Limb (tissue), 2 donors: ENCODE measurements at regions not wholly inside any gene's neighbourhood (a gene's known extent, or its start where the extent isn't known, plus 50 kb on each side); places are given as distances from the start of the nearest gene placed in this dataset.
A peak's percentile ranks its signal among the peaks of the same experiment; 100 is the strongest.

Source experiments
- DNase-seq, 2 donors: peaks; one replicate each; pipeline ENCODE4 v3.0.0-alpha.2; 2016; ENCODE audit errors: extremely low spot score in 2 of 2

DNA sequence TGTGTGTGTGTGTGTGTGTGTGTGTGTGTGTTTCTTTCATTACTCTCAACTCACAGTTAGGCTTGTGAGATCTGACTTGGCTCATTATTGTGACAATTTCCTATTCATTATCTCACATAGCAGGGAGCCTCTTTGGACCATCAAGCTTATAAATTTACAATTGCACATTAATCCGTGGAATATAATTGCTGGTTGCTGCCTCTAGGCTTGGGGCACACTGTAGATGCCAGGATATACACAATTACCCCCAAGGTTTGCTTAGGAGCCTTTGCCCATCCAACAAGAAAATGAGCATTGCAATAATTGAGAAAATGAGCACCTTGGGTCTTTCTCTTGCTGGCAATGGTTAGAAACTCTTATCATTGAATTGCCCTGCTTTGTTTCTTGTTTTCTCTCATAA is 161.6 kb upstream of the DMRTA1 start:
- DNase-seq, result no peak

DNA sequence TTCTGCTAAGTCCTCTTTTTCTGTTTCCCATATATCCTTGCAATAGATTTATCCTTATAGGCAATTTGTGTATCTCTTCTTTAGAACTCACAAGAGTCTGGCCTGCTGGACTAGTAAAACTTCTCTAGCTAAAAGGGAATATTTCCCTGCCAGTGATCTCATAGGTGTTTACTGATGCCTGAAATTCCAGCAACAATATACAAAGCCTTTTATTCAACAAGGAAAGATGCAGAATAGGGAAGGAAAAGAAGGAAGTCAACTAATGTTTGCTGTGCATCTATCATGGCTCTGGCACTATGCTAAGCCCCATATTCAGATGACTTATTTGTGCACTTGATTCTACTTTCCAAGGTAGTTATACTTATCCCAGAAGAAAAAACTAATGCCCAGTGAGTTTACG is 160.0 kb upstream of the DMRTA1 start:
- no peak for DNase-seq

DNA sequence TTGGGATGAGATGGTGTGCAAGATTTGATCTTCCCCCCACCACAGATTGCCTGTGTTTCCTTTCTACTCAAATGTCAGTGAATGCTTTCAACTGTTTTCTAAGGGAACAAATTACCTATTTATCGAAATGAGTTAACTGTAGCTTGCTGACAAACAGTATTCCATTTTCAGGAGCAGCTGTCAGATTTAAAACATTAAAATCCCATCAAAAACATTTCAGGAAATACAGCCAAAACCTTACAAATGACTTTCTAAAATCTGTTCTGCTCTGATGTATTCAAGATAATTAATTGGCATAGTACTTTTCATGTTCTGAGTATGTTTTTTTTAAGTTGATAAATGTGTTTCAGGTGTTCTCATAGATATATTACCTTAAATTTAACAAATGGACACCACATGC is 158.0 kb upstream of the DMRTA1 start:
- DNase-seq, result no peak

DNA sequence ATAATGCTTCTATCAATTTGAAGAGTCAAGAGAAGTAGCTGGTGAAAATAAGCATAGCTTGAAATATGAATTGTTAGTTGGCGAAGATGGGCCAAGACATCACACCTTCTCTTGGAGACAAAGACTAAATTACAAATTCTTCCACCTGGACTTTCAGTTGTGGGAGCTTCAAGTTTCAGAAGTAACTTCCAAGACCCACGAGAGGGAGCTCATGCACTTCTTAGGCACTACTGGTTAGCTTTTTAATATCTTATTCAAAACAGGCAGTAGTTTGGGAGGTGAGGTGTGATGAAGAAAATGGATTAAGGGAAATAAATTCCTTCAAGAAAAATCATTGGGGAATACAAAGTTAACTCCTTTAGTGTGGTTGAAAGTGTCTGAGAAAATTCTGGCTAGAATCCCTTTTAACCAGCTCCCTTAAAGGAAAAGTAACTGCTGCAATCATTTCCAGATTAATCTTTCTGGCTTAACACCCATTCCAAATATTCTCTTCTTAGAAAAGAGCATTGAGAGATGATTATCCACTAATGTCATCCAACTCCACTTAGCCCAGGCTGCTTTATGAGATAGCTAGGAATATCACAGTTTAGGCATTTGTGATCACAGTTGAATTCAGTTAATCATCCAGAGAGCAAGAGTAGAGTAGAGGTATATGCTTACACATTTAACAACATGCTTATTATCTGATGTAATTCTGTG is 139.5 kb upstream of the DMRTA1 start:
- DNase-seq, result peak in 1 of 2 donors; percentile 43

DNA sequence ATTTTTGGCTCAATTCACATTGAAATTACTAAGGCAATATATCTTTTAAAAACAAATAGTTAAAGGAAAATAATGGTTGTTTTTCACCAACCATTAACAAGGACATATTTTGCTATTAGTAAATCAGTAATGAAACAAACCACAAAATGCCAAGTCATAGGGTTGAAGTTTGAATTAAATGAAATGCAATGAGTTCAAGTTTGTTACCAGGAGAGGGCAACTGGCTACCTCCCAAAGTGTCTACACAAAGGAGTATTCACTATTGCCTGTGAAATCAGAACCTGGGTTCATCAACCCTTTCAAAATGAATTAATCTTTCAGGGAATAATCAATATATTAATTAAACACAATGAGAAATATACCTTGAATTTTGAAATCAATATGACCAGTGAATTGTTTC is 138.4 kb upstream of the DMRTA1 start:
- no peak for DNase-seq

DNA sequence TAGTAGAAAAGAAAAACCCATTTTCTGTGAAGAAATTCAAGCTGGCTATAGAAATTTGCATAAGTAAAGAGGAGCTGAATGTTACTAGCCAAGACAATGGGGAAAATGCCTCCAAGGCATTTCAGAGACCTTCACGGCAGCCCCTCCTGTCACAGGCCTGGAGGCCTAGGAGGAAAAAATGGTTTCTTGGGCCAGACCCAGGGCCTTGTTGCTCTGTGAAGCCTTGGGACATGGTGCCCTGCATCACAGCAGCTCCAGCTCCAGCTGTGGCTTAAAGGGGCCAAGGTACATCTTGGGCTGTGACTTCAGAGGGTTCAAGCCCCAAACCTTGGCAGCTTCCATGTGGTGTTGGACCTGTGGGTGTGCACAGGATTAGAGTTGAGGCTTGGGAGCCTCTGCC is 130.0 kb upstream of the DMRTA1 start:
- no peak for DNase-seq

DNA sequence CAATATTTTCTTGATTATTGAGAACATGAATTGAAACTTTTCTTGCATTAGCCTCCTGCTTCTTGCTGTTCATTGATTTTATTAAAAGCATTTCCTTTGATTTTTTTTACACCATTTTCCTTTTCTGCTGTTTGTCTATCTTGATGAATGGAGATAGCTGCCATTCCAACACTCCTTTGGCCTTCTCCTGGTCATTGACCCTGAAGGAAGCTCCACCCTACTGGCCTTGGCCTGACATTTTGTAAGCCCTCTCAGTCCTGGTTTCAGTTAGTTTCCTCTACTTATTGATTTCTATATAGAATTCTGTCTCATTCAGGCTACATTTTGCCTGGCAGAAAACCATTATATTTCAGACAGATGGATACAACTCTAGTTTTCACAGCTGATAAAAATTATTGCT is 115.1 kb upstream of the DMRTA1 start:
- DNase-seq, result no peak

DNA sequence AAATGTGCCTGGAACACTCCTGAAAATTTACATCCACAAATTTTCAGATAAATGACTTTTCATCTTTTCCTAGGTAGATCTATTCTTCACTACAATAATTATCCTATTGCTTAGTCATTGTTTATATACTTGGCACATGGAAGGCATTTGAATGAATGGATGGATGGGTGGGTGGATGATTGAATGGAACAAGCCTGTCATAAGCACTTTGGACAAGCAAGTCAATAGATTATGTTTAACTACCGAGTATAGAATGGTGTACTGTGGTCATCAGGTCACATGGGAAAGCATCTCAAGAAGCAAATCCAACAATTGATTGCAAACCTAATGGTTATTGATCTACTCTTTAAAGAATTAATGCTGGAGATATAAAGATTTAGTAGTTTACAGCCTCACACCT is 114.4 kb upstream of the DMRTA1 start:
- DNase-seq, result no peak

DNA sequence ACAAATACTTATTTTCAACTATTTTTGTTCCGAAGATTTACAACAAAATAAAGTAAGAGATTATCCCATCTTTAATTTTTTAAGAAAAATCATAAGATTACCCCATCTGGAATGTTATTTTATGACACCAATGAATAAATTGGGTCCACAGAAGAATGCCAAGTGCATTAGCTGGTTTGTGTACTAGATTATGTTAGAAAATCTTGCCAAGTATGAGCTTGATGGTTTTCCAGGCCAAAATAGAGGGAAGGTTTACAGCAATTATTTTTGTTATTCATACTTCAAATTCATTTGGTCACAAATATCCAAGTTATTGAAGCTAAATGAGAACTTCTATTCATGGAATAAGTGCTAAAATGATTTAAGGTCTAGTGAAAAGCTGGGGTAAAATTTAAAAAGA is 109.4 kb upstream of the DMRTA1 start:
- no peak for DNase-seq

DNA sequence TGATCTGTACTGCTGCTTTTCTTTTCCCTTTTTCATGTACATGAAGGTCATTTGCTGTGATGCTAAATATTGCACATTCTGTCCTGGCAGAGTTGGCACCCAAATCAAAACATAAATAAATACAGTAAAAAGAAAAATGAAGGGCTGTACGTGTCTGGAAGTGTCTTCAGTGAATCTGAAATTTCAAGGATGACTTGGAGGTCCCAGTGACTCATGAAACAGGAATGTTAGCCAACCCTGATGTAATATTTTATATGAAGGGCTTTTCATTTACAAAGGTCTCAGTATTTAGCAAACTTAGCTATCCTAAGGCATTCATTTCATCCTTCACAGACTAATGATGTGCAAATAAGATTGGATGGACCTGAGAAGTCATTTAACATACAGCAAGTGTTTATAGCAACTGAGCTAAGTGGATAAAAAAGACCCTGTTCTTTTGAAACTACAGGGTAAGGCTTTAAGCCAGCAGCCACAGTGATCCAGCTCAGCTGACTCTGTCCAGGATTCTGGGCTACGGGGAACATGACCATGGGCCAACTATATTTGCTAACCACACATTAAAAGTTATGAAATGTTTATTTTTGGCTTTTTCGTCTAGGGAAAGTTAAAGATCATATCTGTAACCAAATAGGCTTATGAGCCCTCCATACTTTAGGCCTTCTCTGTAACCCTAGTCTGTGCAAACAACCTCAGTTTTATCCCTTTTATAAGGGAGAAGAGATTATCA is 104.0 kb upstream of the DMRTA1 start:
- peak in 1 of 2 donors; percentile 19 for DNase-seq

DNA sequence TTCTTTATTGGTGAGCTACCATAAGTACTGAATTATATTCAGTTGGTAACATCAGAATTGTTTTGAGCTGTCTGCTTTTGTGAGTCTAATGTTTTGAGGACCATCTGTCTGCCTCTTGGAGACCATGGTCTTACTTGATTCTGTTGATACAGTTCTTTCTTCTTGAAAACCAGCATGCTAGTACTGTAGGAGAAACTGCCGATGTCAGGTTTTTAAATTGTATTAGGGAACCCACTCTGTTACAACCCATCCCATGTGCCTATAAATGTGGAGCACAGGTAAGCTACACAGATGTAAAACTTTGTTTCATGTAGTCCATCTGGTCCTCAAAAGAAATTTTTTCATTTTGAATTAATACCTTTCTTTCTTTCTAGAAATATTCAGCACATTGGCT is 103.4 kb upstream of the DMRTA1 start:
- DNase-seq, result no peak

DNA sequence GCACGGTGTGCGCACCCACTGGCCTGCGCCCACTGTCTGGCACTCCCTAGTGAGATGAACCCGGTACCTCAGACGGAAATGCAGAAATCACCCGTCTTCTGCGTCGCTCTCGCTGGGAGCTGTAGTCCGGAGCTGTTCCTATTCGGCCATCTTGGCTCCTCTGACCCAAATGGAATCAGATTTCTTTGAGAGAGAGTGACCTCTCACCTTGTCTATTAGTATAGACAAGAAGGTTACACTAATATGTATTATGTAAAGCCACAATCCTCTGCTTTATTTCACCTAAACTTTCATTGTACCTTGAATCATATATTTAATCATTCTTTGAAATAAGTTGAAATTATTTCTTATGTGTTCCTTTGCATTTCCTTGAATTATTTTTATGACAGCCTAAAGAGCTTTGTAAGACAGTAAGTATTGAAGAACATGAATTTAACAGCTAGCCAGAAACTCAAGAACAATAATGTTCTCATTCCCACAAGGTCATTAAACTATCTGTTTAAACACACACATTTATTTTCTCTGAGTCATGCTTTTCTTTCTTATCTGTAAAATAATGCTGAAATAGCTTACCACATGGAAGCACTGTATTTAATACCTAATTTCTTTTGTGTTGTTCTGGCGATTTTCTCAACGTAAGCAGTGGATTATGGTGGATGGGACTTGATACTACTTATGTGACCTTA is 91.8 kb upstream of the DMRTA1 start:
- no peak for DNase-seq

DNA sequence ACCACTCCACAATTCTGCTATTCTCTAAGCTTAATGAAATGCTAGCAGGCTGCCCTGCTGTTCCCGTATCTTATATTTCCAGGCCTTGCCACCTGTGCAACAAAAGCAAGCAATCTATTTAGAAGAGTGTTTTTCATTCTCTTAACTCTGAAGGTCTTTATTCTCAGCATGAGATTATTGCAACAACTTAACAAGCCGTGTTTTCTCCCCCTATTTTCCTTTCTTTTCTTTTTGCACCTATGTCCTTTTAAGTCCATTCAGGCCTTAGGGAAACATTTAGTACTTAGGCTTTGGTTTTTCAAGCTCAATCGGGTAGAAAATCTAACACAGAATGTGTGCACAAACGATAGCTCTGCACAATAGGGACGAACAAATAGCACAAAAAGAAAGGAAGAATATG is 89.6 kb upstream of the DMRTA1 start:
- no peak for DNase-seq

DNA sequence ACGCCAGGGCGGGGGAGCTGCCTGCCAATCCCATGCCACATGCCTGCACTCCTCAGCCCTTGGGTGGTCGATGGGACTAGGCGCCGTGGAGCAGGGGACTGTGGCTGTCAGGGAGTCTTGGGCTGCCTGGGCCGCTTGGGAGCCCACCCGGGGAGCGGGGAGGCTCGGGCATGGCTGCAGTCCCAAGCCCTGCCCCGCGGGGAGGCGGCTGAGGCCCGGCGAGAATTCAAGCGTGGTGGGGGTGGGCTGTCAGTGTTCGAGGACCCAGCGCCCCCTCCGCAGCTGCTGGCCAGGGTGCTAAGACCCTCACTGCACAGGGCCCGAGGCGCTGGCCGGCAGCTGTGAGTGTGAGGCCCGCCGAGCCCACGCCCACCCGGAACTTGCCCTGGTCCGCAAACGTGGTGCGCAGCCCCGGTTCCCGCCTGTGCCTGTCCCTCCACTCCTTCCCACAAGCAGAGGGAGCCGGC is 83.2 kb upstream of the DMRTA1 start:
- DNase-seq, result no peak

DNA sequence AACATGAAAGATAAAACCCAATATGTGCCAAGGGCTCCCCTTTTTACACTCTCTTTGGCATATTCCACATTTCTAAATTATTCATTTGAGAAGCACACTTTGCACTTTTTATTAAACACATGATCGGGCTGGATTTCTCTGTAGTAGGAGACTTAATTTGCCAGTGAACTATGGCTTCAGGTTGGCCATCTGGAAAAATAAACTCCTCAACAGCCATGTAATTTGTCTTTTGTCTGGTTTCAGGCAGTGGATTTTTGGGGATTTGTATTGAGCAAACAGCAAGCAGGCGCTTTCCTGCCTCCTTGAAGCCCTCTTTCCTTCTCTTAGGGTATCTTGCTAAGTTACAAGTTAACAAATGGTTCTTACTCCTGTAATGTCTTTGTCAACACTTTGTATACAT is 73.0 kb upstream of the DMRTA1 start:
- no peak for DNase-seq

DNA sequence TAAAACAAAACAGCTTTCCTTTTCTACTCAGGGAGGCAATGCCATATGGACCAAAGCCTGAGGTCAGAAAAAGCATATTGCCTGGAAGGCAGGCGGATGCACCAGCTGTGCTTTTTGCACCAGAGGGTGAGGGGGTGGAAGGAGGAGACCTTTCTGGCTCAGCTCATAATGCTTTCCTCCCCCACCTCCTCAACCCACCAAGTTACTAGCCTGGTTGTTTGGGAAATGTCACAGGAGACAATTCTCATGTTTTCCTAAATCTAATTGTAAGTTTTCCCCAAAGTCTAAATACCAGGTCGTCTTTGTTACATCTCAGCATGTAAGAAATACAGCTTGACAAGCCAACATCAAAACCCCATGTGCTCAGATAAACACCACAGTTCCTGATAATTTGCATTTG is 72.6 kb upstream of the DMRTA1 start:
- DNase-seq, result no peak

DNA sequence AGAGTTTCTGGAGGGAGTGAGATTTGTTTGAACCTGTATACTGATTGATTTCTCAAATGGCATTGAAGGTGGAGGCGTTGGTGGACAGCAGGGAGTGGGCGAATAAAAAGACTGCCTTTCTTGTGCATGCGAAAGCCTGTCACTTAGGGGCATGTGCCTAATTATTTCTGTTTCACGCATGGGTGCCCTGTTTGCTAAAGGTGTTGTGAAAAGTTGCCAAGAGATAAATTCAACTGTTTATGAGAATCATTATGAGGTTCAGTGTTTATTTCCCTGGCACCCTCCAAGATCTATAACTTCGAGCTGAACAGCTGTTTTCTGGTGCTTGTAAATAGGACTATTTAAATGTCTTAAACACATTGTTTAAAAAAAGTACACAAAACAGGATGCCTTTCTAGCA is 67.4 kb upstream of the DMRTA1 start:
- no peak for DNase-seq

DNA sequence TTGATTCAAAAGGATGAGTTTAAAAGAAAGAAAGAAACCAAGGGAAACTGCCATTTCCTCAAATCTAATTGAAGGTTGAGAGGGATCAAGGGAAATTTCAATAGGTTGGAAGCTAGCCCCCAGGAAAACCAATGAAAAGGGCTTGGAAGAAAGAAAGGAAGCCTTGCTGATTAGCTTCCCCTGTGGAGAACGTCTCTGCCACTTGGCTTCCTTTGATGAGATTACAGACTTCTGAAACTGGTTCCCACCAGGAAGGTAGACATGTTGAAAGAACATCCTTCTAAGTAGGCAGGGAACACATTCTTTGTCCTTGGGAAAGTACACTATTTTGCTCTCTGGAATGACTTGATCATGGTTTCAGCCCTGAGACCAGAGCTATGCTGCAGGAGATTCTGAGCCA is 65.5 kb upstream of the DMRTA1 start:
- no peak for DNase-seq

DNA sequence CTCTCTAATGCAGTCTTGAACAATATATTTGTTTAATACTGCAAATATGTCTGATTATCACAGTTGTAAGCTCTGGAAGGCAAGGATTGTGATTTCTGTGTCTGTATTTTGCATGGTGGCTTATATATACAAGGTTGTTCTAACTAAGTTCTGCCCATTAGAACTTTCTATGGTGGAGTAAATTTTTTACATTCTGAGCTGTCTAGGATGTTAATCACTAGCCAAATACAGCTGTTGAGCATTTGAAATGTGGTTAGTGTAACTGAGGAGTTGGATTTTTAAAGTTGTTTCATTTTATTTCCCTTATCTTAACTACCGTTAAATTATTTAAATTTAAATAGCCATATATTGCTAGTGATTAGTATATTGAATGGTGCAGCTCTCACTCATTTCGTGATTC is 64.3 kb upstream of the DMRTA1 start:
- no peak for DNase-seq

DNA sequence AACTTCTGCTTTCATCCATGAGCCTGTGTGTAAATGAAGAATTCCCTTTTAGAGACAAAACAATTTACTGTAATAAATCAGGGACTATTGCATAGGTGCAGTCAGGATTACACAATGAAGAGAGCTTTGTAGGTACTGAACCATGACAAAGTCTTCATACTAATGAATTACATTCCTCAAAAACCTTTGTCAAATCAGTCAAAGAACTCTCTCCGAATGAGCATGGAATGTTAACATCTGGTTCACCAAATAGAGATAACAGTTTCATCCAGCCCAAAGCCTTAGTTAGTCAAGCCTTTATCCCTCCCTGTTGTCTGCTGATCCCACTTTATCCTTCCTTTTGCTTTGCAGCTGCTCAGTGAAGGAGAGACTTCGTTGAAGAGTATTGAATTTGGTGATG is 62.9 kb upstream of the DMRTA1 start:
- DNase-seq, result no peak

DNA sequence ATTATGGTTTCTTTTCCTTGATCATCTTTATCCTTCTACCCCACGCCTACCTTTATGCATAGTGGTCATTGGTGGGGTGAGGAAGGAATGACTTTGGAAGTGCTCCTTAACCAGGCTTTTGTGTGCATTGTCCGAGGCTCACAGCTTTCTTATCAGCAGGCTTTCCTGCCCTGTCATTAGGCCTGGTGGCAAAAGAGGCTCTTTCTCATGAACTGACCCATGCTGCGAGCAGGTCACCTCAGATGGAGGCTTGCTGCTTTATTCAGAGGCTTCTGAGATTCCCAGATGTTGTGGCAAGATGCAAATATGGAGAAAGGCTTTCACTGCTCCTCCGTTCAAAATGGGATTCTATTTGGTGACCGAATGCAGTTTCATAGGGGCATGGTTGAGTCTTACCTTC is 57.4 kb upstream of the DMRTA1 start:
- DNase-seq, result no peak

DNA sequence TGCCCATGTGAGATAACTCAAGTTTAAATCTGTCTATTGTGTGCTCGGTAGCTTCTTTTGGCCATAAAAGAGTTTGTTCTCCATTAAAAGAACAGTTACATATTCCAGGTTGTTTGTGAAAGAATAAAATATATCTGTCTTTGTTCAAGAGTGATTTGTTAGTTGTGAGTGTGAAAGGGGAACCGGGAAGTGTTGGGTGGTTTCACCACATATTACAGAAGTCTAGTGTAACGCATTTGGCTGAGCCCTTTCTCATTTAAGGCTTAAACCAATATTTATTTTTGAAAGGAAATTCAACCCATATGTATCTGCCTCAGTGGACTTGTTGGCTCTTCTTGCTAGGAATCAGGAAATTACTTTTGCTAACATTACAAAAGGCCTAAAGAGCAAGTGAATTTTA is 54.1 kb upstream of the DMRTA1 start:
- DNase-seq, result no peak

DNA sequence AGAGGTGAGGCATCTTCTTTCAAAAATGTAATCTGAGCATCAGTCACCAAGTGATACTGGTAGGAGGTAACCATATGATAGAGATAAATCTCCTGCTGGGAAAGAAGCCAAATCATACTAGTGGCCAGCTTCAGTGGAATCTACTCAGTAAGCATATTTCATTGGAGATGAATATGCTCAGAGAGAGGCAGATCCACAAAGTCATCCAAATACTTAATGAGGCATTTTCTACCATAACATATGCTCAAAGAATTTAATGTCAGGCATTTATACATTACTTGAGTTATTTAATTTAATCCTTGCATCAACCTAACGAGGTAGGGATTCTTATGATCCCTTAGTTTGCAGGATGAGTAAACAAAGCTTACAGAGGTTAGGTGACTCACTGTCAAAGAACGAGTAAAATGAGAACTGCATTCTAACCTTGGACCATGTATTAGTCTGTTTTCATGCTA is 50.9 kb upstream of the DMRTA1 start:
- no peak for DNase-seq
